Muscle of arm (tissue), 1 donor: ENCODE measurements at regions not wholly inside any gene's neighbourhood (a gene's known extent, or its start where the extent isn't known, plus 50 kb on each side); places are given as distances from the start of the nearest gene placed in this dataset.

Experiments used
- DNase-seq: peaks from one replicate; pipeline ENCODE4 v3.0.0-alpha.2; 2013

DNA sequence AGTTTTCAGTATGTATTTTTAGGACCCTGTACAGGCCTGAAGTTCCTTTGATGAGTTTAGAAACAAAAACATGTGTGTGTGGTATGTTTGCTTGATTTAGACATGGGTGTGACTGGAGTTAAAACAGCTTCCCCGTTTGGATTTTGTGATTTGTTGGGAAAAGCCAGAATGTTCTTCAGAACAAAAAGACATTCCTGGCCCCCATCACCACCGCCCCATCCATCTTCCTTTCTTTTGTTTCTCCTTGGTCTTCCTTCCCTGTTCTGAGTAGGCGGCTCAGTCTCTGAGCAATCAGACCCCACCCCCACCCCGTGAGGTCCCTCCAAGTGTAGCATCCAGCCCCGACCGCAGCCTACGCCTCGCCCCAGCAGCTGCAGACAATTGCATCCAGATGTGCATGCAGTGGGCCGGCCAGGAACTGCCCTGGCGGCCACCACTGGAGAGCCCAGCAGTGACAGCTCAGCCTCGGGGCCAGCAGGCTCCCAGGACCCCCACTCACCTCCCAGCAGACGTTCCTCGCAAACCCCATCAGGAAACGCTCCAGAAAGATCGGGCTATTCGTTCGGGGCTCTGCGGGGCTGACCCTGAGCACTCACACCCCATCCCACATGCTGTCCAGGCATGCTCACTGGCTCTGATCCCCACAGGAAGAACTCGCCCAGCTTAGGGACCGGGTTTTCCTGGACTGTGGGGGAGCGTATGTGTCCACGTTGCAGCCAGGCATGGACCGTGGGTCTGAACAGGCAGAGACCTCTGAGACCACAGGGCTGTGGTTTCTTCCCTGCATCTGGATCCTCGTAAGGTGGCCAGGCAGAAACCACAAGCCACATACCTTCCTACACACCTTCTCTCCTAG, 99.8 kb upstream of the CDH5 start:
- peak; percentile 91 for DNase-seq

DNA sequence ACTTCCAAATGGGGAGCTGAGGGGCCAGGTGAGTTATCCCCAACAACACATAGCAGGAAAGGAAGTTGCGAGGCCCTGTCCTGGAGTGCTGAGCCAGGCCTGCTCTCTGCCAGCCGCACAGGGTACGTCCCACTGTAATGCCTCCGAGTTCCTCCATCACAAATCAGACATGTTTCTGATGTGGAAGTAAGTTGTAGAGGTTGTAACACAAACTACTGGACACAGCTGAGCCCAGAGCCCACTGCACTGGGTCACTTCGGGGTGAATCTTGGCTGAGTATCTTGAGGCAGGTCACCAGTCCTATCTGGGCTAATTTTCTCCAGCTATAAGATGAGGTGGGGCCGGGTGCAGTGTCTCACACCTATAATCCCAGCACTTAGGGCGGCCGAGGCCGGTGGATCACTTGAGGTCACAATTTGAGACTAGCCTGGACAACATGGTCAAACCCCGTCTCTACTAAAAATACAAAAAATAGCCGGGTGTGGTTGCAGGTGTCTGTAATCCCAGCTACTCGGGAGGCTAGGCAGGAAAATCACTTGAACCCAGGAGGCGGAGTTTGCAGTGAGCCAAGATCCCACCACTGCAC, 100.8 kb upstream of the CDH5 start:
- no peak for DNase-seq

GRCh38 chr16:66265048-66265415, 101.5 kb upstream of the CDH5 start:
- DNase-seq, result no peak

DNA sequence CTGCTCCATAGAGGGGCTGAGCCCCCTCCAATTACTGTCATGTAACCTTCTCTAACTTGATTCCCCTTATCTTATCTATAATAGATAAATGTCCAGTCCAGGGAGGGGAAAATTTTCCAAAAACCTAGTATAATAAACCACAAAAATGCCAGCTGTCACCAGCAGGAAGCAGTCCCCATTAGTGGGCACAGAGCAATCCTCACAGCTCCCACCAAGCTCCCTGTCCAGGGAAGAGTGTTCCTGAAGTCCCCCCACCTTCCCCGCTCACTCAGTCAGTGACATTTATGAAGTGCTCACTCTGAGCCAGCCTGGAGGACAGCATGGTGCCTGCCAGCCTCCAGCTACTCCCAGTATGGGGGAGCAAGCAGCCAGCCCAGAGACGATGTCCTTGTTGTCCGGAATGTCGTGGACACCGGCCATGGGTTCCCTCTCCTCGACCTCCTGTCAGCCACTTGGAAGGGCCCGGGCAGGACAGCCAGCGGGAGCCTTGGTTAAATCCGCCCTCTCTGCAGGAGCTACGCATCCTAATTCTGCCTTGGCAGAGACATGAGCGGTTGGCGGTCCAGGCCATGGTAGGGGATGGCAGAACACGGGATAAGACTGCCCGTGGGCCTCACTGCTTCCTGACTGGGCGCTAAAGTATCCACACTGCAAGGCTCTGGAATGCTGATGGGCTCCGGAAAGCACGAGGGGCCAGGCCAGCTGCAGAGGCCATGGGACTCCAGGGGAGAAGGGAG, 102.0 kb upstream of the CDH5 start:
- no peak for DNase-seq

GRCh38 chr16:66263973-66264310, 102.5 kb upstream of the CDH5 start:
- DNase-seq, result no peak

DNA sequence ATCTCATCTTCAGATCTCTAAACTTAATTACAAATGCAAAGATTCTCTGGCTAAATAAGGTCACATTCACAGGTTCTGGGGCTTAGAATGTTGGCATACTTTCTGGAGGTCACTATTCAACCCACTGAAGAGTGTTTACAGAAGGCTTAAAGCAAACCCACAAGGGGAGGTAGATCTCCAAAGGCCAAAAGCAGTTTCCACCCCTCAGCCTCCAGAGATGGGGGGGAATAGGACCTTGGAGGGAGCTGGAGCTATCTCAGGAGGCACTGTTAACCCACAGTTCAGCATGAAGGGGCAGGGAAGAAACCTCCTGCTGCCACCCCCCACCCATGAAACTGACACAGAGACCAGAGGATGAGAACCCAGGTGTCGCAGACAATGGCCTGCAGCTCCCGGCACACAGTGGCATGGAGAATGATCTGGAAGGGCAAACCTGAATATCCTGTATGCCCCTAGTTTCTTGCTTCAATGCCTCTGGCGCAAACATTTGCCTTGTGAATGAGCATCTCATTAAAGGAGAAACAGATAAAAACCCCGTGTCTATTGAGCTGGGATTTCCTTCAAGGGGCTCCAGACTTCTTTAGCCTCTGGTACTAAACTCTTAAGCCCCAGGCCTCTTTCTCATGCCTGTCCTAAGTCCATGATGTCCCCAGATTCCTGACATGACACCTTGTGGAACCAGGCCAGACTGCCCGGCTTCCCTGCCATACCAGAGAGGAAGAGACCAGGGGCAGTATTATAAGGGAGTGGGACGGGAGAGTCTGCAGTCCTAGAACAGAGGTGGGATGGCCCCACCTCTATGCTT, 103.1 kb upstream of the CDH5 start:
- no peak for DNase-seq

- DNase-seq, result peak; percentile 71
Observed at GRCh38 chr16:66262253-66263167, 104.0 kb upstream of the CDH5 start.

GRCh38 chr16:66261826-66262225, 104.7 kb upstream of the CDH5 start:
- DNase-seq, result no peak

- no peak for DNase-seq
Observed at GRCh38 chr16:66260522-66261254, 105.8 kb upstream of the CDH5 start.

DNA sequence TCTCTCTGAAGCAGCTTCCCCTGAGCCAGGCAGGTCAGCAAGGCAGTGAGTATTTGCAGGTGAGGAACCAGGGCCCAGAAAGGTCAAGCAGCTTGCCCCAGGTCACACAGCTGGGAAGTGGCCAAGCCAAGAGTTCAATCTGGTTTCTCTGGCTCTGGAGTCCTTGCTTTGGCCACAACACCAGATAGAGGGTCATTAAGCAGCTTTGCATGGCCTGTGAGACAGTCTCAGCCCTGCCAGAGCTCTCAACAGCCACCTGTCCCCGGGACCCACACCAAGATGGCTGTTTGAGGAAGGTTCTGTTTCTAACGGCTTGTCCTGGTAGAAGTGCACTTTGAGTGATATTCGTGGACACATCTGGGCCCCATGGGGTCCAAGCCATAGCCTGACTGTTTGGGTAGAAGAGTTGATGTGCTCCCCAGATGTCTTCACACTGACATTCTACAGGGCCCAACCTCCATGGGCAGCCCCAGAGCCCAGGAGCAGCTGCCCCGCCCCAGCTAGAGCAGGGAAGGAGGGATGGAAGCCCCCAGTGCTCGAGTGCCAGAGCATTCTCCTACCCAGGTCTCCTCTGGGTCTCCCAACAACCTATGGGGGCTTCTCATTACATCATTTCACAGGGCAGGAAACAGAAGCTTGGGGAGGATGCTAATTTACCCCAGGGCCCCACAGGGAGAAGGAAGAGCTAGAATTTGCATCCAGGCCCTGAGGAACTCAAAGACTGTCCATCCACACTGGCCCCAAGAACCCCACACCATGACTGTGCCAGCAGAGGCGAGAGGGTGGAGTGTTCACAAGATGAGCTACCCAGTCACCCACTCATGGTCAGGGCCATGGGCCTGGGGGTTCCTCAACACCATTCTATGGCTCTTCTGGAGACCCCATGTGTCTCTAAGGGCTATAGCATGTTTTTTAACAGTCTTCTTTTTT, 107.3 kb upstream of the CDH5 start:
- no peak for DNase-seq

- DNase-seq, result no peak
Observed at GRCh38 chr16:66256919-66257318, 109.6 kb upstream of the CDH5 start.

DNA sequence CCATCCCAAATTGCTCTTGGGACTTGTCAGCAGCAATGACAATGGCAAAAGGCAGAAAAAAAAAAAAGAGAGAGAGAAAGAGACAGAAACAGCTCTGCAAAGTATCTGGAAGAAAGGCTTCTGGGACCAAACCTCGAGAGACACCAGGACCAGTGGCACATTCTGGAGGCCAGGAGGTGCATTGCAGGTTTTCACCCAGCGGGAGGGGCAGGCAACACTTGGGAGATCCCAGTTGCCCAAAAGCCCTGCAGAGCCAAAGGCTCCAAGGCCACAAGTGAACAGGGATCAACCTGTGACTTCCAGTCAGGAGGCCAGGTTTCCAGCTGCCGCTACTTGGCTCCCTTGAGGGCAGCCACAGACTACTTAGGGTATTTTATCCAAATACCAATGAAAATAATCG, 110.8 kb upstream of the CDH5 start:
- no peak for DNase-seq

DNA sequence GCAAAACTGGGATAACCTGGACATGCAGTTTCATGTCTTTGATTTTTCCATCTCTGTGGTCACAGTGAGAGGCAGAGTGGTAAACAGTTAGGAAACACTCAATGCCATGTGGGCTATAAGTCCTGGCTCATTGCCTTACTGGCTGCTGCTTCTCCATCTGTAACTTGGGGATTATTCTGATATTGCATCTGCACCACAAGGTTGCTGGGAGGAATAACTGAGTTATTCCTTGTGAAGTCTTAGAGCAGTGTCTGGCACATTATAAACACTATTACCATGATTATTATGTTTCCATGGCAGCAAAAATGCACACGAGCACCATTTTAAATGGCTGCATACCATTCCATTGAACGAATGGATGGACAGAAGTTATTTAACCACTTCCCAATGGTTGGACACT, 111.7 kb upstream of the CDH5 start:
- DNase-seq, result no peak

GRCh38 chr16:66254106-66254505, 112.4 kb upstream of the CDH5 start:
- DNase-seq, result no peak

DNA sequence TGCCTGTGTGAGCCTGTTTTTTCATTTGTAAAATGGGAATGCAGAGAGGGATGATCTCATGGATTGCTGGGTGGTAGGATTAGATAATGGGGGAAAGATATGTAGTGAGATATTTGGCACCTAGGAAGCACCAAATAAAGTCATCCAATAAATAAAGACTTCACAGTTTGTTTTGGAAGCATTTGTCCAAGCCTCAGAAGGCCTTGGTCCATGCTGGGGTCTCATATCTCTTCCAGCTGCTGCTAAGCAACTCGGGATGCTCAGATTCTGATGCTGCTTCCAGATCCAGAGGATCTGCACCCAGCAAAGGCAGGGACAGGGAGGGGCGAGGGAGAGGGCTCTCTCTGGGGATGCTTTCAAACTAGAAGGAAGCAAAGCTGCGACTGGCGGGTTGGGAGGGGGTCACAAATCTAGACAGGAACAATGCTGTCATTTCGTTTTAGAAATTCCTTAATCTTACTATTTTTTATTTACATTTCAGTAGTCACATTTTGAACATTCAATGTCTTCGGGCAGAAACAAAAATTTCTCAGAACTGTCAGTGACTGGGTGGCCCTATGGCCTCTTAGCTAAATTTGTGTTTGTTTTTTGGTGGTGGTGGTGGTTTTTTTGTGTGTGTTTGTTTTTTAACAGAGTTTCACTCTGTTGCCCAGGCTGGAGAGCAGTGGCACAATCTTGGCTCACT, 114.9 kb upstream of the CDH5 start:
- DNase-seq, result no peak

- peak; percentile 80 for DNase-seq
Observed at GRCh38 chr16:66250686-66251431, 115.6 kb upstream of the CDH5 start.

DNA sequence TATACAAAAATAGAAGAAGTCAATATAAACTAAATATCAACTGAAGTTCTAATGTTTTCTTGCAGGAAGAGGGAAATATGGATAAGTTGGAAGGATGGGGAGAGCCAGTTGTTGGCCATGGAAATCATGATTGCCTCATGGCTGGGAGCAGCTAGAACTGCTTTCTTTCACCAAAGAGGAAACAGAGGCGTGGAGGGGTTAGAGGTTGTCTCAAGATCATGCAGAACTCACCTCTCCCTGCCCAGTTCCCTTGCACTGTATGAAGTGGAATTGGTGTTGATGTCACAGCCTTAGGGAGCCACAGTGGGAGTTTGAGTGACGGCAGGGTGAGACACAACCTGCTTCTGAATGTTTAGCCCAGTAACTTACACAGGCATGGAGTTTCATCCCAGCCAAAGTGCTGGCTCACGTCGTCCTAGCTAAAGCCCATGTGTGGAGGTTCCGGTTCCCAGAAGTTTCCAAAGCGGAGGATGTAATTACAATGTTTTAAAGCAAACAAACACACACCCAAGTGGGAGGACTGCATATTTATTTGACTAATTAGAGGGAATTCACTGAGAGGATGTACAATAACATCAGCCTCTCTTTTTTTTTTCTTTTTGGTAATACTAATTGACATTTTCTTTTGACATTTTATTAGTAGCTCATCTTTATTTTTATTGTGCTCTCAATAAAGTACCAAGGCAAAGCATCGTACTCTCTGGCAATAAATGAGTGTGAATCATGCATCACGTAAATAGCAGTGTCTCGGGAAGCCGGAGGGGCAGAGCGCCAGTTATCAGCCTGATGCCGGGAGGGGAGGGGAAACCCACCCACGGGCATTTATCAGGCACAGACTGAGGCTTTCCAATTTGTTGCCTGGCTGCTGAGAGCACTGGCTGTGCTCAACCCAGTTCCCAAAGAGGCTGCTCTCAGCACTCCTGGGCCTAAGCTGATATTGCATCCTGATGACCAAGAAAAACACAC, 118.7 kb upstream of the CDH5 start:
- peak; percentile 48 for DNase-seq
